ENCODE measurements at regions not wholly inside any gene's neighbourhood (a gene's known extent, or its start where the extent isn't known, plus 50 kb on each side); places are given as distances from the start of the nearest gene placed in this dataset.

GRCh38 chr4:126058596-126058995 lies 743.8 kb downstream of the FAT4 start:
- DNase-seq: no peak

- no peak for DNase-seq
Observed at GRCh38 chr4:126061655-126062054, 746.9 kb downstream of the FAT4 start.

- DNase-seq: no peak
Observed at GRCh38 chr4:126065016-126065415, 750.3 kb downstream of the FAT4 start.

- DNase-seq: no peak
Observed at GRCh38 chr4:126071346-126072333, 756.9 kb downstream of the FAT4 start.

- no peak for DNase-seq
Observed at GRCh38 chr4:126081336-126081735, 766.6 kb downstream of the FAT4 start.

- DNase-seq: no peak
Observed at GRCh38 chr4:126086041-126086440, 771.3 kb downstream of the FAT4 start.

GRCh38 chr4:126087101-126087500 lies 772.3 kb downstream of the FAT4 start:
- DNase-seq: no peak

- no peak for DNase-seq
Observed at GRCh38 chr4:126097155-126097799, 782.5 kb downstream of the FAT4 start.

- no peak for DNase-seq
Observed at GRCh38 chr4:126106658-126107057, 791.9 kb downstream of the FAT4 start.

- DNase-seq: no peak
Observed at GRCh38 chr4:126109836-126110235, 795.1 kb downstream of the FAT4 start.

GRCh38 chr4:126113058-126113457 lies 798.3 kb downstream of the FAT4 start:
- DNase-seq: no peak

- no peak for DNase-seq
Observed at GRCh38 chr4:126123611-126124325, 809.0 kb downstream of the FAT4 start.

- DNase-seq: no peak
Observed at GRCh38 chr4:126124818-126125217, 810.1 kb downstream of the FAT4 start.

- no peak for DNase-seq
Observed at GRCh38 chr4:126130215-126130614, 815.5 kb downstream of the FAT4 start.

- DNase-seq: no peak
Observed at GRCh38 chr4:126136922-126137781, 822.4 kb downstream of the FAT4 start.

GRCh38 chr4:126137782-126138170 lies 823.0 kb downstream of the FAT4 start:
- no peak for DNase-seq

- DNase-seq: no peak
Observed at GRCh38 chr4:126144543-126145237, 829.9 kb downstream of the FAT4 start.

- DNase-seq: no peak
Observed at GRCh38 chr4:126168484-126168883, 853.7 kb downstream of the FAT4 start.

GRCh38 chr4:126172126-126172525 lies 857.4 kb downstream of the FAT4 start:
- DNase-seq: no peak

- DNase-seq: no peak
Observed at GRCh38 chr4:126174627-126175026, 859.9 kb downstream of the FAT4 start.

GRCh38 chr4:126180642-126181041 lies 865.9 kb downstream of the FAT4 start:
- no peak for DNase-seq

GRCh38 chr4:126182336-126182735 lies 867.6 kb downstream of the FAT4 start:
- DNase-seq: no peak

Data from T-helper 1 cell (primary cell).